ENCODE measurements at regions not wholly inside any gene's neighbourhood (a gene's known extent, or its start where the extent isn't known, plus 50 kb on each side); places are given as distances from the start of the nearest gene placed in this dataset.

DNA sequence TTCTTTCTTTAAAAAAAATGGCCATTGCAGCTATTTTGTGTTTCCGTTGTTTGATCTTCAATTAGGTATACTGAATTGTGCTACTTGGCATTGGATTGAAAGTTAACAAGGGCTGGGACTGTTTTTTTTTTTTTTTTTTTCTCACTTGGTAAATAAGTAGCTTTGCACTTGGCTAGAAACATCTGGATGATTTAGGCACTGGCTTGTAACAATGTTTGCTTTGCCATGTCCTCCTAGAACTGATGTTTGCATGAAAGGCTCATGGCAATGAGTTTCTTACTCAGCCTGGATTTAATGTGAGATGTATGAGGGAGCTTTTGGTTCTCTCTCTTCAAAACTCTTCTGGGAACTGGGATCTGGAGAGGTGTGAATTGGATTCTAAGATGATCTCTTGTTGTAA is 414.1 kb downstream of the CDH26 start:
- TF ChIP-seq GABPA (IDR thresholded peaks at IDR 0.05; ENCODE audit: low read depth) (no peak), POLR2AphosphoS5 (IDR thresholded peaks at IDR 0.05; ENCODE audit: low read depth) (no peak)
- TF ChIP-seq, protein P1, sequence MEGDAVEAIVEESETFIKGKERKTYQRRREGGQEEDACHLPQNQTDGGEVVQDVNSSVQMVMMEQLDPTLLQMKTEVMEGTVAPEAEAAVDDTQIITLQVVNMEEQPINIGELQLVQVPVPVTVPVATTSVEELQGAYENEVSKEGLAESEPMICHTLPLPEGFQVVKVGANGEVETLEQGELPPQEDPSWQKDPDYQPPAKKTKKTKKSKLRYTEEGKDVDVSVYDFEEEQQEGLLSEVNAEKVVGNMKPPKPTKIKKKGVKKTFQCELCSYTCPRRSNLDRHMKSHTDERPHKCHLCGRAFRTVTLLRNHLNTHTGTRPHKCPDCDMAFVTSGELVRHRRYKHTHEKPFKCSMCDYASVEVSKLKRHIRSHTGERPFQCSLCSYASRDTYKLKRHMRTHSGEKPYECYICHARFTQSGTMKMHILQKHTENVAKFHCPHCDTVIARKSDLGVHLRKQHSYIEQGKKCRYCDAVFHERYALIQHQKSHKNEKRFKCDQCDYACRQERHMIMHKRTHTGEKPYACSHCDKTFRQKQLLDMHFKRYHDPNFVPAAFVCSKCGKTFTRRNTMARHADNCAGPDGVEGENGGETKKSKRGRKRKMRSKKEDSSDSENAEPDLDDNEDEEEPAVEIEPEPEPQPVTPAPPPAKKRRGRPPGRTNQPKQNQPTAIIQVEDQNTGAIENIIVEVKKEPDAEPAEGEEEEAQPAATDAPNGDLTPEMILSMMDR (IDR thresholded peaks at IDR 0.05; ENCODE audit: insufficient read depth, low read length) = no peak
- TF ChIP-seq, protein P2, sequence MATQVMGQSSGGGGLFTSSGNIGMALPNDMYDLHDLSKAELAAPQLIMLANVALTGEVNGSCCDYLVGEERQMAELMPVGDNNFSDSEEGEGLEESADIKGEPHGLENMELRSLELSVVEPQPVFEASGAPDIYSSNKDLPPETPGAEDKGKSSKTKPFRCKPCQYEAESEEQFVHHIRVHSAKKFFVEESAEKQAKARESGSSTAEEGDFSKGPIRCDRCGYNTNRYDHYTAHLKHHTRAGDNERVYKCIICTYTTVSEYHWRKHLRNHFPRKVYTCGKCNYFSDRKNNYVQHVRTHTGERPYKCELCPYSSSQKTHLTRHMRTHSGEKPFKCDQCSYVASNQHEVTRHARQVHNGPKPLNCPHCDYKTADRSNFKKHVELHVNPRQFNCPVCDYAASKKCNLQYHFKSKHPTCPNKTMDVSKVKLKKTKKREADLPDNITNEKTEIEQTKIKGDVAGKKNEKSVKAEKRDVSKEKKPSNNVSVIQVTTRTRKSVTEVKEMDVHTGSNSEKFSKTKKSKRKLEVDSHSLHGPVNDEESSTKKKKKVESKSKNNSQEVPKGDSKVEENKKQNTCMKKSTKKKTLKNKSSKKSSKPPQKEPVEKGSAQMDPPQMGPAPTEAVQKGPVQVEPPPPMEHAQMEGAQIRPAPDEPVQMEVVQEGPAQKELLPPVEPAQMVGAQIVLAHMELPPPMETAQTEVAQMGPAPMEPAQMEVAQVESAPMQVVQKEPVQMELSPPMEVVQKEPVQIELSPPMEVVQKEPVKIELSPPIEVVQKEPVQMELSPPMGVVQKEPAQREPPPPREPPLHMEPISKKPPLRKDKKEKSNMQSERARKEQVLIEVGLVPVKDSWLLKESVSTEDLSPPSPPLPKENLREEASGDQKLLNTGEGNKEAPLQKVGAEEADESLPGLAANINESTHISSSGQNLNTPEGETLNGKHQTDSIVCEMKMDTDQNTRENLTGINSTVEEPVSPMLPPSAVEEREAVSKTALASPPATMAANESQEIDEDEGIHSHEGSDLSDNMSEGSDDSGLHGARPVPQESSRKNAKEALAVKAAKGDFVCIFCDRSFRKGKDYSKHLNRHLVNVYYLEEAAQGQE (IDR thresholded peaks at IDR 0.05; ENCODE audit: insufficient replicate concordance, low read depth) = no peak

All from HL-60 (cell line).